ENCODE measurements at regions not wholly inside any gene's neighbourhood (a gene's known extent, or its start where the extent isn't known, plus 50 kb on each side); places are given as distances from the start of the nearest gene placed in this dataset.

DNA sequence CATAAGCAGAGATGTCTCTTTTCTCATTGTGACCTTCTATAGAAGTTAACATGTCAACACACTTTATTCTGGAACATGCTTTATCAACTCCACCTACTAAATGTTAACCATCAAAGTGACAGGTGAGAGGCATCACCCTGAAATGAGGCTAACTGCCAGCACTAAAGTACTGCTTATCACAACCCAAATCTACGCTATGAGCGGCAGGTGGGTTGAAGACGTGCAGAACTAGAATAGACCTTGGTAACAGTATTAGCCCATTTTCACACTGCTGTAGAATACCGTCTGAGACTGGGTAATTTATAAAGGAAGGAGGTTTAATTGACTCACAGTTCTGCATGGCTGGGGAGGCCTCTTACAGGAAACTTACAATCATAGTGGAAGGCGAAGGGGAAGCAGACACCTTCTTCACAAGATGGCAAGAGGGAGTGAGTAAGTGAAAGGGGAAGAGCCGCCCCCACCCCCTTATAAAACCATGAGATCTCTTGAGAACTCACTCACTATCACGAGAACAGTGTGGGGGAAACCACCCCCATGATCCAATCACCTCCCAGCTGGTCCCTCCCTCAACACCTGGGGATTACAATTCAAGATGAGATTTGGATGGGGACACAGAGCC is 359.0 kb downstream of the SEC23A start:
- no peak for DNase-seq
- Histone ChIP-seq H3K27ac (no peak overlapping the region), H3K4me3 (no peak overlapping the region), H3K9me3 (no peaks in the 10 kb centered on the region), H3K4me1 (no peaks in the 10 kb centered on the region), H3K27me3 (no peaks in the 10 kb centered on the region), H3K36me3 (no peaks in the 10 kb centered on the region)
- intact Hi-C loops (cut with DNase I) = no loop called here
- TF ChIP-seq, protein P1, sequence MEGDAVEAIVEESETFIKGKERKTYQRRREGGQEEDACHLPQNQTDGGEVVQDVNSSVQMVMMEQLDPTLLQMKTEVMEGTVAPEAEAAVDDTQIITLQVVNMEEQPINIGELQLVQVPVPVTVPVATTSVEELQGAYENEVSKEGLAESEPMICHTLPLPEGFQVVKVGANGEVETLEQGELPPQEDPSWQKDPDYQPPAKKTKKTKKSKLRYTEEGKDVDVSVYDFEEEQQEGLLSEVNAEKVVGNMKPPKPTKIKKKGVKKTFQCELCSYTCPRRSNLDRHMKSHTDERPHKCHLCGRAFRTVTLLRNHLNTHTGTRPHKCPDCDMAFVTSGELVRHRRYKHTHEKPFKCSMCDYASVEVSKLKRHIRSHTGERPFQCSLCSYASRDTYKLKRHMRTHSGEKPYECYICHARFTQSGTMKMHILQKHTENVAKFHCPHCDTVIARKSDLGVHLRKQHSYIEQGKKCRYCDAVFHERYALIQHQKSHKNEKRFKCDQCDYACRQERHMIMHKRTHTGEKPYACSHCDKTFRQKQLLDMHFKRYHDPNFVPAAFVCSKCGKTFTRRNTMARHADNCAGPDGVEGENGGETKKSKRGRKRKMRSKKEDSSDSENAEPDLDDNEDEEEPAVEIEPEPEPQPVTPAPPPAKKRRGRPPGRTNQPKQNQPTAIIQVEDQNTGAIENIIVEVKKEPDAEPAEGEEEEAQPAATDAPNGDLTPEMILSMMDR (IDR thresholded peaks at IDR 0.05) = no peak
- no peak for TF ChIP-seq POLR2A (IDR thresholded peaks at IDR 0.05)
- WGBS, 2 donors = 73 to 78% methylated on average over 7 of the region's 7 CpGs

DNA sequence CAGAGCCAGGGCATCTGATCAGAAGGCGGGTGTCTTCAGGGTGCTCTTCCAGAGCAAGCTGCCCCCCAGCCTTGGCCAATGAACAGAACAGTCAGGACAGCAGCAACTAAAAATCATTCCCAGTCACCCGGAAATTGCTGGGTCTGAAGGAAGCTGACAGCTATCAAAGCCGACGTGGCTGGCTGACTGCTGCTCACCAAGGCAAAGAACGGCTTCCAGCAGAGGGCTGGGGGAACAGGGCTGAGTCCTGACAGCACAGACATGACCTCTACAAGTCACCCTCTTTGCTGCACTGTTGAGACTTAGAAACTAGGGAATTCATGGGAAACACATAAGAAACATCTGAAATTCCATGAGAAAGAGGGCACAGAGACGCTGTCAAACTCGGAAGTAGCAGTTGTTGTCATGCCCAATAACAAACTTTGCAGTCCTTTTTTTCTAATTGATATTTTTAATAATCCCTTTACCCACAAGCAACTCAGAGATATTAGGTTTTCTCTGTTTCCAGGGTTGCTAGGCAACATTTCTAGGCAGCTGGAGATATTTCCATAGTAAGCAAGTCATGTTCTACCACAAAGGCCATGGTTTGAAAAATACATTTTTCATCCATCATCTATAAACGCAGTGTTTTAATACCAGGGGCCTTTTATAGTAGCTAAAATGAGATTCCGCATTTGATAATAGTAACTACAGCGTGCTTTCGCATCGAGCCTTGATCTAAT is 365.2 kb downstream of the SEC23A start:
- H3K9me3 ChIP-seq = no peaks in the 10 kb centered on the region
- H3K36me3 ChIP-seq = no peaks in the 10 kb centered on the region
- TF ChIP-seq, protein P1 (IDR thresholded peaks at IDR 0.05) = no peak
- TF ChIP-seq POLR2A (IDR thresholded peaks at IDR 0.05) = no peak
- H3K27me3 ChIP-seq = no peaks in the 10 kb centered on the region
- no peaks in the 10 kb centered on the region for H3K4me1 ChIP-seq
- DNase-seq = no peak
- peak overlapping the region in 1 of 4 donors; percentile 21 for H3K27ac ChIP-seq
- WGBS, 2 donors = 52 to 66% methylated on average over 12 of the region's 12 CpGs
- H3K4me3 ChIP-seq = no peak overlapping the region
- intact Hi-C loops (cut with DNase I) = no loop called here

DNA sequence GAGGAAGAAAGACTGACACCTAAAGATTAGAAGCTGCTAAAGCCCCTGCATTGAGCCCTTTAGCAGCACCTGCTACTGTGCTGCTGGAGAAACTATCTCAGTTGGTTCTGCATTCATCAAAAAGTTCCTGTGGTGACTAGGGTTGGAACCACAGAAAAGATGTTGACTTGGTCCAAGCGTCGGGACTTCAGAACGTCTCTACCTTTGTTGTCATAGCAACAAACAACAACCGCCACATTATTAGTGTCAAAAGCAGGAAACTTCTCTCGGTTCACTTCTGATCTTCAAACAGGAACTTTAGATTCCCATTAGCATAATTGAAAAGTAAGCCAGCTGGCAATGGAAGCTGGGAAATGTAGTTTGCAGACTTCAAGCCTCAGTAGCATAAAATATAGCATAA is 368.0 kb downstream of the SEC23A start:
- 51 to 69% methylated on average over 5 of the region's 5 CpGs for WGBS, 2 donors
- Histone ChIP-seq H3K27ac (no peak overlapping the region), H3K4me1 (no peaks in the 10 kb centered on the region), H3K4me3 (no peak overlapping the region), H3K27me3 (no peaks in the 10 kb centered on the region), H3K9me3 (no peaks in the 10 kb centered on the region), H3K36me3 (no peaks in the 10 kb centered on the region)
- TF ChIP-seq, protein P1 (IDR thresholded peaks at IDR 0.05) = no peak
- TF ChIP-seq POLR2A (IDR thresholded peaks at IDR 0.05) = no peak
- DNase-seq = no peak
- intact Hi-C loops (cut with DNase I) = no loop called here

DNA sequence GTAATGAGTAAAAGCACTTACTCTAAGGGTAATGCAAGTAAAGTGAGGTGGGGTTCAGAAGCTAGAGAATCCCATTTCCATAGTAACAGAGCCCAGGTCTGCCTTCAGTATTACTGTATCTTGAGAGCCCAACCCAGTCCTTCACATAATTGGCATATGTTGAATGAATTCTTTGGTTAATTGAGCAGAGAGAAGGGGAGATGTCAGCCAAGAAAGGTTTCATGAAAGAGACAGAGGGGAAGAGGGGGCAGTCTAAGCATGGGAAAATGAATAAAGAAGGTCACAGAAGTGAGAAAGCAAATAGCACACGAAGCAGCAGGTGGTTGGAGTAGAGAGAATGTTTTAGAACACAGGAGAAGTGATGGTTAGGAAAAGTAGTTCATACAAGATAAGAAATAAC is 371.1 kb downstream of the SEC23A start:
- no peak for DNase-seq
- Histone ChIP-seq H3K4me1 (no peaks in the 10 kb centered on the region), H3K9me3 (no peaks in the 10 kb centered on the region), H3K4me3 (no peak overlapping the region), H3K27ac (no peak overlapping the region), H3K36me3 (no peaks in the 10 kb centered on the region), H3K27me3 (no peaks in the 10 kb centered on the region)
- intact Hi-C loops (cut with DNase I) = no loop called here
- WGBS, 2 donors = 30 to 32% methylated on average over 1 of the region's 1 CpG
- TF ChIP-seq POLR2A (IDR thresholded peaks at IDR 0.05) = no peak
- TF ChIP-seq, protein P1 (IDR thresholded peaks at IDR 0.05) = no peak

DNA sequence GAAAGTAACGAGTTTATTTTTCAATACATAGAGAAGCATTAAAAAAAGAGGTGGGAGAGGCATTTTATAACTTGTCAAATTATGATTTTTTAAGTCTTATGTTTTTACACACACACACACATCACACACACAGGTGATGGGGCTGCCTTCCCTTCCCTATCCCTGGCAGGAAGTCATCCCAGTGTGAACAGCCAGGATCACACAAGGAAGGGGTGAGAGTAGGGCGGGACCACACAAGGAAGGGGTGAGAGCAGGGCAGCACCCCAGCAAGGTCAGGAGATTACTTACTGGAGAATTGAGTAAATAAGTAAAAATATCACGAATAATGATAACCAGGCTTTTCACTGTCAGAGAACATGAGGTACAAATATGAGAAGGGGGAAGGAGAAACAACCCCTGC is 372.6 kb downstream of the SEC23A start:
- Histone ChIP-seq H3K27me3 (no peaks in the 10 kb centered on the region), H3K27ac (no peak overlapping the region), H3K4me3 (no peak overlapping the region), H3K9me3 (no peaks in the 10 kb centered on the region), H3K36me3 (no peaks in the 10 kb centered on the region), H3K4me1 (no peaks in the 10 kb centered on the region)
- intact Hi-C loops (cut with DNase I) = no loop called here
- WGBS, 2 donors = 48 to 69% methylated on average over 3 of the region's 3 CpGs
- no peak for DNase-seq
- no peak for TF ChIP-seq POLR2A (IDR thresholded peaks at IDR 0.05)
- TF ChIP-seq, protein P1 (IDR thresholded peaks at IDR 0.05) = no peak
